ENCODE measurements at regions not wholly inside any gene's neighbourhood (a gene's known extent, or its start where the extent isn't known, plus 50 kb on each side); places are given as distances from the start of the nearest gene placed in this dataset.

DNA sequence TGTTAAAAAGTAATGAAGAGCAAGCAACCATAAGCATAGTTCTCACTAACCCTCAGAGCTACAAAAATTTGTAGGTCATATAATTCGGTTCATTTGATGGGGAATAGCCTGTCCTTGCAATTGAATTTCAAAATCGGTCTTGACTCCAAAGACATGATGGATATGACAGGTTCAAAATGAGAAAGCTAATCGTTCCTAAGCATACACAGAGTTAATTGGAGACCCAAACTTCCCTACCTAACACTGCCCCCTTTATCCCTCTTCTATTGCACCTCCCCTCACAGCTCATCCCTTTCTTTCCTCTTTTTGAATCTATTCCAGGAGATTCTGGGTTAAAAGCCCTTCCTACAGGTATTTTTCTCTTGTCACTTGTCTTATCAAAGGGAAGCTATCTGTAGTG lies 390.0 kb upstream of the PTBP2 start:
- Histone ChIP-seq H3K27ac (ENCODE audit: low read depth in 1 of 2, low read length in 2 of 2) (no peak overlapping the region), H3K27me3 (ENCODE audit: control insufficient read depth in 4 of 4, insufficient read depth in 4 of 4, low read length in 3 of 4) (no peaks in the 10 kb centered on the region), H3K9me3 (ENCODE audit: control insufficient read depth in 4 of 4, low read length in 3 of 4) (no peaks in the 10 kb centered on the region), H3K36me3 (ENCODE audit: control insufficient read depth in 4 of 4, insufficient read depth in 3 of 4, low read depth in 1 of 4, low read length in 3 of 4) (no peaks in the 10 kb centered on the region), H3K4me3 (ENCODE audit: low read depth in 1 of 3, low read length in 3 of 3) (no peak overlapping the region), H3K4me1 (ENCODE audit: control insufficient read depth in 4 of 4, insufficient read depth in 4 of 4, low read length in 3 of 4) (peaks cover 0 to 15% (median 5%) of the 10 kb centered on the region in 4 donors), H3K9ac (ENCODE audit: low read depth in 1 of 2, low read length in 2 of 2) (no peak overlapping the region)
- TF ChIP-seq NR2F2 (IDR thresholded peaks at IDR 0.05): no peak
- TF ChIP-seq FOXA2 (IDR thresholded peaks at IDR 0.05): no peak
- TF ChIP-seq SP1 (IDR thresholded peaks at IDR 0.05): no peak
- no peak for TF ChIP-seq JUND (IDR thresholded peaks at IDR 0.05)
- DNase-seq (ENCODE audit: low spot score): no peak
- WGBS: 86% methylated on average over 3 of the region's 3 CpGs

DNA sequence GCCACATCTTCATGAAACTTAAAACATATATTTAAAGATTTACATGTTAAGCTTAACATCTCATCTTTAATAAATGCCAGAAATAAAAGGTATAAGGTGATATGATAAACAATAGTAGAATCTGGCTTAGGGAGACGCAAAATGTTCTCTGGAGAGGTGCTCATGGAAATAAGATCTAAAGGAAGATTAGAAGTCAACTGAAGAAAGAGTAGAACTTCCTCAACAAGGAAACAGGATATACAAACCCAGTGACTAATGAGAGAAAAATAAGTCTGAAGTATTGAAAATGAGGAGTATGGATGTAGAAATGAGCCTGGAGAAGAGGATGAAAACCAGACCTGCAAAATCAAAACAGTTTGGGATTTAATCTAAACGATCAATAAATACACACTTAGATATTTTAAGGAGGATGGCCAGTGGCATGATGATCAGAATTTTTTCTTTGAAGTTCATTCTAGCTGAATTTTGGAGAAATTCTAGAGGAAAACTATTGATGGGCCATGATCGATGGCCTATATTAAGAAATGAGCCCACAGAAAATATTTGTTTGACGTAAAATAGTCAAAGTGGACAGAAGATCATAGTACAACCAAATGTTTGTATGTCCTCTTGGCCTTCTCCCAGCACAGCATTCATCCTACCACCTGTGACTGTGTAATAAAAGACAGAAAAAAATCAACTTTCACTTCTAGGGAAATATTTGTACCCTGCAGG lies 387.9 kb upstream of the PTBP2 start:
- H3K27me3 ChIP-seq (ENCODE audit: control insufficient read depth in 4 of 4, insufficient read depth in 4 of 4, low read length in 3 of 4): no peaks in the 10 kb centered on the region
- WGBS: 43% methylated on average over 4 of the region's 4 CpGs
- H3K9ac ChIP-seq (ENCODE audit: low read depth in 1 of 2, low read length in 2 of 2): no peak overlapping the region
- H3K4me1 ChIP-seq (ENCODE audit: control insufficient read depth in 4 of 4, insufficient read depth in 4 of 4, low read length in 3 of 4): peaks cover 0 to 15% (median 5%) of the 10 kb centered on the region in 4 donors
- no peaks in the 10 kb centered on the region for H3K36me3 ChIP-seq (ENCODE audit: control insufficient read depth in 4 of 4, insufficient read depth in 3 of 4, low read depth in 1 of 4, low read length in 3 of 4)
- no peak for DNase-seq (ENCODE audit: low spot score)
- no peak overlapping the region for H3K4me3 ChIP-seq (ENCODE audit: low read depth in 1 of 3, low read length in 3 of 3)
- no peaks in the 10 kb centered on the region for H3K9me3 ChIP-seq (ENCODE audit: control insufficient read depth in 4 of 4, low read length in 3 of 4)
- no peak for TF ChIP-seq FOXA2 (IDR thresholded peaks at IDR 0.05)
- TF ChIP-seq ZBTB33 (IDR thresholded peaks at IDR 0.05): no peak
- no peak for TF ChIP-seq NR2F2 (IDR thresholded peaks at IDR 0.05)
- TF ChIP-seq, protein P1, sequence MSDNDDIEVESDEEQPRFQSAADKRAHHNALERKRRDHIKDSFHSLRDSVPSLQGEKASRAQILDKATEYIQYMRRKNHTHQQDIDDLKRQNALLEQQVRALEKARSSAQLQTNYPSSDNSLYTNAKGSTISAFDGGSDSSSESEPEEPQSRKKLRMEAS (IDR thresholded peaks at IDR 0.05): no peak
- TF ChIP-seq, protein P2, sequence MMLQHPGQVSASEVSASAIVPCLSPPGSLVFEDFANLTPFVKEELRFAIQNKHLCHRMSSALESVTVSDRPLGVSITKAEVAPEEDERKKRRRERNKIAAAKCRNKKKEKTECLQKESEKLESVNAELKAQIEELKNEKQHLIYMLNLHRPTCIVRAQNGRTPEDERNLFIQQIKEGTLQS (IDR thresholded peaks at IDR 0.05): no peak
- TF ChIP-seq YY1 (IDR thresholded peaks at IDR 0.05): peak; percentile 39
- TF ChIP-seq RXRA (IDR thresholded peaks at IDR 0.05): peak in 1 of 2 donors; percentile 46
- peak; percentile 40 for TF ChIP-seq SP1 (IDR thresholded peaks at IDR 0.05)
- no peak for TF ChIP-seq EGR1 (IDR thresholded peaks at IDR 0.05; ENCODE audit: low read depth in 2 of 2)
- no peak for TF ChIP-seq CTCF (IDR thresholded peaks at IDR 0.05; ENCODE audit: low read depth, low read length, missing input control)
- TF ChIP-seq JUND (IDR thresholded peaks at IDR 0.05): peak in 1 of 2 donors; percentile 34
- TF ChIP-seq HNF4G (IDR thresholded peaks at IDR 0.05): peak; percentile 67
- no peak for TF ChIP-seq FOXA1 (IDR thresholded peaks at IDR 0.05)
- TF ChIP-seq, protein P3, sequence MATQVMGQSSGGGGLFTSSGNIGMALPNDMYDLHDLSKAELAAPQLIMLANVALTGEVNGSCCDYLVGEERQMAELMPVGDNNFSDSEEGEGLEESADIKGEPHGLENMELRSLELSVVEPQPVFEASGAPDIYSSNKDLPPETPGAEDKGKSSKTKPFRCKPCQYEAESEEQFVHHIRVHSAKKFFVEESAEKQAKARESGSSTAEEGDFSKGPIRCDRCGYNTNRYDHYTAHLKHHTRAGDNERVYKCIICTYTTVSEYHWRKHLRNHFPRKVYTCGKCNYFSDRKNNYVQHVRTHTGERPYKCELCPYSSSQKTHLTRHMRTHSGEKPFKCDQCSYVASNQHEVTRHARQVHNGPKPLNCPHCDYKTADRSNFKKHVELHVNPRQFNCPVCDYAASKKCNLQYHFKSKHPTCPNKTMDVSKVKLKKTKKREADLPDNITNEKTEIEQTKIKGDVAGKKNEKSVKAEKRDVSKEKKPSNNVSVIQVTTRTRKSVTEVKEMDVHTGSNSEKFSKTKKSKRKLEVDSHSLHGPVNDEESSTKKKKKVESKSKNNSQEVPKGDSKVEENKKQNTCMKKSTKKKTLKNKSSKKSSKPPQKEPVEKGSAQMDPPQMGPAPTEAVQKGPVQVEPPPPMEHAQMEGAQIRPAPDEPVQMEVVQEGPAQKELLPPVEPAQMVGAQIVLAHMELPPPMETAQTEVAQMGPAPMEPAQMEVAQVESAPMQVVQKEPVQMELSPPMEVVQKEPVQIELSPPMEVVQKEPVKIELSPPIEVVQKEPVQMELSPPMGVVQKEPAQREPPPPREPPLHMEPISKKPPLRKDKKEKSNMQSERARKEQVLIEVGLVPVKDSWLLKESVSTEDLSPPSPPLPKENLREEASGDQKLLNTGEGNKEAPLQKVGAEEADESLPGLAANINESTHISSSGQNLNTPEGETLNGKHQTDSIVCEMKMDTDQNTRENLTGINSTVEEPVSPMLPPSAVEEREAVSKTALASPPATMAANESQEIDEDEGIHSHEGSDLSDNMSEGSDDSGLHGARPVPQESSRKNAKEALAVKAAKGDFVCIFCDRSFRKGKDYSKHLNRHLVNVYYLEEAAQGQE (IDR thresholded peaks at IDR 0.05): no peak
- TF ChIP-seq HNF4A (conservative IDR thresholded peaks at IDR 0.05): peak; percentile 88 to 91
- no peak for TF ChIP-seq GABPA (IDR thresholded peaks at IDR 0.05 in 1 of 2, conservative IDR thresholded peaks at IDR 0.05 in 1 of 2)
- no peak for TF ChIP-seq TAF1 (conservative IDR thresholded peaks at IDR 0.05)
- peak; percentile 23 to 29 for TF ChIP-seq RAD21 (IDR thresholded peaks at IDR 0.05)
- H3K27ac ChIP-seq (ENCODE audit: low read depth in 1 of 2, low read length in 2 of 2): peak overlapping the region; percentile 41 to 52

All from liver (tissue), 8 donors.